ENCODE measurements at regions not wholly inside any gene's neighbourhood (a gene's known extent, or its start where the extent isn't known, plus 50 kb on each side); places are given as distances from the start of the nearest gene placed in this dataset.

GRCh38 chr14:53375599-53375998, 222.5 kb upstream of the DDHD1 start:
- ChIA-PET CTCF (no interaction called here), POLR2A (ENCODE audit: unreplicated experiment) (no interaction called here)
- intact Hi-C loops (cut with micrococcal nuclease; ENCODE audit: unreplicated experiment) = no loop called here
- H3K79me2 ChIP-seq (ENCODE audit: low read depth) = no peaks in the 10 kb centered on the region
- H2AFZ ChIP-seq = no peak overlapping the region
- H3K4me1 ChIP-seq (replicated peaks; ENCODE audit: insufficient read depth) = no peaks in the 10 kb centered on the region
- H3K27me3 ChIP-seq (ENCODE audit: insufficient read depth, low read depth) = no peaks in the 10 kb centered on the region
- H3F3A ChIP-seq (ENCODE audit: insufficient read depth, low read depth) = no peaks in the 10 kb centered on the region
- no peaks in the 10 kb centered on the region for H3K36me3 ChIP-seq (ENCODE audit: low read depth)
- 0 out of 2 replicates have a peak, but pooled peaks cover 3% of the 10 kb centered on the region for H4K20me1 ChIP-seq (ENCODE audit: insufficient read depth)
- no TSS peak for BruUV-seq (replicated peaks)
- H3K9me3 ChIP-seq (ENCODE audit: insufficient read depth, low read depth) = no peaks in the 10 kb centered on the region
- no peak for DNase-seq
- no peak overlapping the region for H3K4me2 ChIP-seq
- no peak overlapping the region for H3K27ac ChIP-seq
- TF ChIP-seq EZH2 (IDR thresholded peaks at IDR 0.05; ENCODE audit: low read depth) = no peak
- TF ChIP-seq, protein P1, sequence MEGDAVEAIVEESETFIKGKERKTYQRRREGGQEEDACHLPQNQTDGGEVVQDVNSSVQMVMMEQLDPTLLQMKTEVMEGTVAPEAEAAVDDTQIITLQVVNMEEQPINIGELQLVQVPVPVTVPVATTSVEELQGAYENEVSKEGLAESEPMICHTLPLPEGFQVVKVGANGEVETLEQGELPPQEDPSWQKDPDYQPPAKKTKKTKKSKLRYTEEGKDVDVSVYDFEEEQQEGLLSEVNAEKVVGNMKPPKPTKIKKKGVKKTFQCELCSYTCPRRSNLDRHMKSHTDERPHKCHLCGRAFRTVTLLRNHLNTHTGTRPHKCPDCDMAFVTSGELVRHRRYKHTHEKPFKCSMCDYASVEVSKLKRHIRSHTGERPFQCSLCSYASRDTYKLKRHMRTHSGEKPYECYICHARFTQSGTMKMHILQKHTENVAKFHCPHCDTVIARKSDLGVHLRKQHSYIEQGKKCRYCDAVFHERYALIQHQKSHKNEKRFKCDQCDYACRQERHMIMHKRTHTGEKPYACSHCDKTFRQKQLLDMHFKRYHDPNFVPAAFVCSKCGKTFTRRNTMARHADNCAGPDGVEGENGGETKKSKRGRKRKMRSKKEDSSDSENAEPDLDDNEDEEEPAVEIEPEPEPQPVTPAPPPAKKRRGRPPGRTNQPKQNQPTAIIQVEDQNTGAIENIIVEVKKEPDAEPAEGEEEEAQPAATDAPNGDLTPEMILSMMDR (conservative IDR thresholded peaks at IDR 0.05) = no peak
- no peaks in the 10 kb centered on the region for H3K9me2 ChIP-seq (ENCODE audit: insufficient read depth)
- no peak overlapping the region for H3K4me3 ChIP-seq

DNA sequence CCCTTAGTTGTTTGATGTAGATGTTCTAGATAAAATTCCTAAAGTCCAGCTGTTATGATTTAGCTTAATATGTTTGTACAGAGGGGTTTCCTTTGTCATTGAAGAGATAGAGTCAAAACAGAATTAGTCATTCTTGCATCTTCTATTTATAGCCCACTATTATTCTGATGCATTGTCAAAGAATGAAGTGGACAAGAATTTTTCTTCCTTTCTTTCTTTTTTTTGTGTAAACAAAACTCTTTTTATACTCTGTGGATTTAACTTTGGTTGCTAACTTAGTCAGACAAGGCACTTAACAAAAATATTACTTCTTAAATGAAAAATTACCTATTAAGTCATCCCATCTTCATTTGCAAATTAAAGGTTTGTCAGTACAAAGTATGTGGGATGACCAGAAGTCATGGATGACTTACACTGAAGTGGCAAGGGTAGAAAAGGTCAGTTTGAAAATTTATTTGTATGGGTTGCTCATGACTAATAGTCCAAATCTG, 215.6 kb upstream of the DDHD1 start:
- Histone ChIP-seq H3K27ac (no peak overlapping the region), H3K4me1 (replicated peaks; ENCODE audit: insufficient read depth) (no peaks in the 10 kb centered on the region), H3K36me3 (ENCODE audit: low read depth) (no peaks in the 10 kb centered on the region), H3K4me3 (no peak overlapping the region), H3K9me2 (ENCODE audit: insufficient read depth) (no peaks in the 10 kb centered on the region), H4K20me1 (ENCODE audit: insufficient read depth) (no peaks in the 10 kb centered on the region), H3K79me2 (ENCODE audit: low read depth) (no peaks in the 10 kb centered on the region), H3K4me2 (no peak overlapping the region), H3K27me3 (ENCODE audit: insufficient read depth, low read depth) (no peaks in the 10 kb centered on the region), H2AFZ (no peak overlapping the region), H3F3A (ENCODE audit: insufficient read depth, low read depth) (no peaks in the 10 kb centered on the region), H3K9me3 (ENCODE audit: insufficient read depth, low read depth) (no peaks in the 10 kb centered on the region)
- no peak for DNase-seq
- CTCF ChIA-PET = no interaction called here
- TF ChIP-seq, protein P1 (conservative IDR thresholded peaks at IDR 0.05) = no peak
- TF ChIP-seq EZH2 (IDR thresholded peaks at IDR 0.05; ENCODE audit: low read depth) = no peak
- POLR2A ChIA-PET (ENCODE audit: unreplicated experiment) = no interaction called here
- BruUV-seq (replicated peaks) = no TSS peak
- intact Hi-C loops (cut with micrococcal nuclease; ENCODE audit: unreplicated experiment) = no loop called here

DNA sequence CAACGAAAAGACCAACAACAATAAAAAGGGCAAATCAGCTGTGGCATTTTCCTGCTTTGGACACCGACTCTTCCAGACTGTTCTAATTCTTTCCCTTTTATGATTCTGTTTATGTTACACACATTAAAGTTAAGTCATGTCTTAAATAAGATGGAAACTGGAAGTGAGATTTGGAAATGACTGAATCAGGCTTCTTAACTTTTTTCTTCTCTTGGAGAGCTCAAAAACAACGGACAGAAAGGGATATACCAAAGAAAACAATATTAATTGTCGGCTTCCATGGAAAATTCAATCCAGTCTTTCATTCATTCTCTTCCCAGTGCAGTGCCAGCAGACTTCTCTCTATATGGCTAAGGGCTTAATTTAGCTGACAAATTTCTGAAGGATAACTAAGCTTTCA, 214.9 kb upstream of the DDHD1 start:
- TF ChIP-seq EZH2 (IDR thresholded peaks at IDR 0.05; ENCODE audit: low read depth) = no peak
- TF ChIP-seq, protein P1 (conservative IDR thresholded peaks at IDR 0.05) = no peak
- H3K27me3 ChIP-seq (ENCODE audit: insufficient read depth, low read depth) = no peaks in the 10 kb centered on the region
- POLR2A ChIA-PET (ENCODE audit: unreplicated experiment) = no interaction called here
- H3K4me1 ChIP-seq (replicated peaks; ENCODE audit: insufficient read depth) = no peaks in the 10 kb centered on the region
- BruUV-seq (replicated peaks) = no TSS peak
- H3K79me2 ChIP-seq (ENCODE audit: low read depth) = no peaks in the 10 kb centered on the region
- H2AFZ ChIP-seq = no peak overlapping the region
- no peaks in the 10 kb centered on the region for H3F3A ChIP-seq (ENCODE audit: insufficient read depth, low read depth)
- H3K9me3 ChIP-seq (ENCODE audit: insufficient read depth, low read depth) = no peaks in the 10 kb centered on the region
- H3K4me2 ChIP-seq = no peak overlapping the region
- no peaks in the 10 kb centered on the region for H3K9me2 ChIP-seq (ENCODE audit: insufficient read depth)
- no peaks in the 10 kb centered on the region for H3K36me3 ChIP-seq (ENCODE audit: low read depth)
- H3K27ac ChIP-seq = no peak overlapping the region
- DNase-seq = no peak
- intact Hi-C loops (cut with micrococcal nuclease; ENCODE audit: unreplicated experiment) = no loop called here
- no peaks in the 10 kb centered on the region for H4K20me1 ChIP-seq (ENCODE audit: insufficient read depth)
- CTCF ChIA-PET = no interaction called here
- H3K4me3 ChIP-seq = no peak overlapping the region
